Calu3 (cell line): ENCODE measurements at regions not wholly inside any gene's neighbourhood (a gene's known extent, or its start where the extent isn't known, plus 50 kb on each side); places are given as distances from the start of the nearest gene placed in this dataset.
"Not testable (repeated sequence)": the region's sequence is repeated elsewhere in the genome, so short reads cannot be mapped to it uniquely, and the experiment has no call there.

ENCODE experiments used
- BruUV-seq: library from RNA; stranded (reverse); fragments of 400-500 nt; replicated peaks from 2 replicates; lab custom pipeline; 2021; lab: Mats Ljungman, UMichigan
- CTCF ChIA-PET: fragments of 300-600 bp; sonication (Branson Sonifier 250); formaldehyde crosslinking; loops from one replicate; lab custom pipeline; 2022; ENCODE audit warnings: antibody characterized with exemption; lab: Charles Lee
- DNase-seq: peaks from one replicate; pipeline ENCODE4 v3.0.0; 2022
- H3K27ac Mint-ChIP-seq: one replicate; pipeline ENCODE4 v1.8.0; 2022; ENCODE audit warnings: mixed read lengths; ENCODE audit not compliant: unreplicated experiment
- H3K27me3 Mint-ChIP-seq: one replicate; pipeline ENCODE4 v1.8.0; 2022; ENCODE audit warnings: mixed read lengths; ENCODE audit not compliant: unreplicated experiment
- H3K36me3 Mint-ChIP-seq: one replicate; pipeline ENCODE4 v1.8.0; 2022; ENCODE audit warnings: mild to moderate bottlenecking, moderate library complexity, mixed read lengths; ENCODE audit not compliant: insufficient read depth, unreplicated experiment
- H3K4me1 Mint-ChIP-seq: one replicate; pipeline ENCODE4 v1.8.0; 2022; ENCODE audit warnings: mild to moderate bottlenecking, low read depth, mixed read lengths; ENCODE audit not compliant: unreplicated experiment
- H3K4me3 Mint-ChIP-seq: one replicate; pipeline ENCODE4 v1.8.0; 2022; ENCODE audit warnings: mild to moderate bottlenecking, low read depth, moderate library complexity, mixed read lengths; ENCODE audit not compliant: unreplicated experiment
- H3K9me3 Mint-ChIP-seq: one replicate; pipeline ENCODE4 v1.8.0; 2022; ENCODE audit warnings: low read depth, mixed read lengths; ENCODE audit not compliant: unreplicated experiment
- intact Hi-C: fragments of 100-400 bp; cut with micrococcal nuclease; formaldehyde crosslinking; loops from one replicate; pipeline ENCODE4 v1.10.0; 2022; ENCODE audit not compliant: unreplicated experiment
- TF ChIP-seq, protein P1 (sequence below): fragments of 200-600 bp; IDR thresholded peaks from one replicate; pipeline ENCODE4 v1.8.0; 2022; ENCODE audit warnings: antibody characterized with exemption; ENCODE audit not compliant: unreplicated experiment

DNA sequence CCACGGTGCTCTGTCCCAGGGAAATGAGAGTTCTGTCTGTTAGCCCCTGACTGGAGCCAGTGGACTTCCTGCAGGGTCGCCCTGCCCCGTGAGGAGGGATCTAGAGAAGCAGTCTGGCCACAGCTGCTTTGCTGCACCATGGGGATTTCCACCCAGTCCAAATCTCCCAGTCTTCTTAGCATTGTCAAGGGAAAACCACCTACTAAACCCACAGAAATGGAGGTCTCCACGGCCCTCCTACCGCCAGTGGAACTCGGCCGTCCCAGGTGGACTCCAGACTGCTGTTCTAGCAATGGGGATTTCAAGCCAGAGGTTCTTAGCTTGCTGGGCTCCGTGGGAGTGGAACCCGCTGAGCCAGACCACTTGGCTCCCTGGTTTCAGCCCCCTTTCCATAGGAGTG, 133.3 kb upstream of the PCDH7 start:
- Mint-ChIP-seq H3K4me3 (no peak overlapping the region), H3K9me3 (peaks cover 9% of the 10 kb centered on the region), H3K4me1 (no peaks in the 10 kb centered on the region), H3K27ac (no peak overlapping the region), H3K27me3 (no peaks in the 10 kb centered on the region), H3K36me3 (no peaks in the 10 kb centered on the region)
- DNase-seq, result no peak
- CTCF ChIA-PET, result no interaction called here
- BruUV-seq, result no TSS peak
- intact Hi-C loops, result no loop called here
- TF ChIP-seq, protein P1, sequence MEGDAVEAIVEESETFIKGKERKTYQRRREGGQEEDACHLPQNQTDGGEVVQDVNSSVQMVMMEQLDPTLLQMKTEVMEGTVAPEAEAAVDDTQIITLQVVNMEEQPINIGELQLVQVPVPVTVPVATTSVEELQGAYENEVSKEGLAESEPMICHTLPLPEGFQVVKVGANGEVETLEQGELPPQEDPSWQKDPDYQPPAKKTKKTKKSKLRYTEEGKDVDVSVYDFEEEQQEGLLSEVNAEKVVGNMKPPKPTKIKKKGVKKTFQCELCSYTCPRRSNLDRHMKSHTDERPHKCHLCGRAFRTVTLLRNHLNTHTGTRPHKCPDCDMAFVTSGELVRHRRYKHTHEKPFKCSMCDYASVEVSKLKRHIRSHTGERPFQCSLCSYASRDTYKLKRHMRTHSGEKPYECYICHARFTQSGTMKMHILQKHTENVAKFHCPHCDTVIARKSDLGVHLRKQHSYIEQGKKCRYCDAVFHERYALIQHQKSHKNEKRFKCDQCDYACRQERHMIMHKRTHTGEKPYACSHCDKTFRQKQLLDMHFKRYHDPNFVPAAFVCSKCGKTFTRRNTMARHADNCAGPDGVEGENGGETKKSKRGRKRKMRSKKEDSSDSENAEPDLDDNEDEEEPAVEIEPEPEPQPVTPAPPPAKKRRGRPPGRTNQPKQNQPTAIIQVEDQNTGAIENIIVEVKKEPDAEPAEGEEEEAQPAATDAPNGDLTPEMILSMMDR, result no peak

DNA sequence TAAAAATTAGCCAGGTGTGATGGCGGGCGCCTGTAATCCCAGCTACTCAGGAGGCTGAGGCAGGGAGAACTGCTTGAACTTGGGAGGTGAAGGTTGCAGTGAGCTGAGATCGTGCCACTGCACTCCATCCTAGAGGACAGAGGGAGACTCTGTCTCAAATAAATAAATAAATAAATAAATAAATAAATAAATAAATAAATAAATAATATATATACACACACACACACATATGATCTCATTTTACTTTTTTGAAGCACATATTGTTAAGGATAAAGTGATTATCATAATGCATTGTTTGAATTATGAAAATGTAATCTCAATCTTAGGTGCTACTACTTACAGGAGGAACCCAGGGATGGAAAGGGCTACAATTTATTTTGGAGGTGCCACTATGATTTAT, 130.5 kb upstream of the PCDH7 start:
- H3K27me3 Mint-ChIP-seq, BruUV-seq, intact Hi-C loops, H3K4me3 Mint-ChIP-seq, H3K9me3 Mint-ChIP-seq, H3K36me3 Mint-ChIP-seq, H3K4me1 Mint-ChIP-seq, H3K27ac Mint-ChIP-seq, DNase-seq, CTCF ChIA-PET: not testable (repeated sequence)

DNA sequence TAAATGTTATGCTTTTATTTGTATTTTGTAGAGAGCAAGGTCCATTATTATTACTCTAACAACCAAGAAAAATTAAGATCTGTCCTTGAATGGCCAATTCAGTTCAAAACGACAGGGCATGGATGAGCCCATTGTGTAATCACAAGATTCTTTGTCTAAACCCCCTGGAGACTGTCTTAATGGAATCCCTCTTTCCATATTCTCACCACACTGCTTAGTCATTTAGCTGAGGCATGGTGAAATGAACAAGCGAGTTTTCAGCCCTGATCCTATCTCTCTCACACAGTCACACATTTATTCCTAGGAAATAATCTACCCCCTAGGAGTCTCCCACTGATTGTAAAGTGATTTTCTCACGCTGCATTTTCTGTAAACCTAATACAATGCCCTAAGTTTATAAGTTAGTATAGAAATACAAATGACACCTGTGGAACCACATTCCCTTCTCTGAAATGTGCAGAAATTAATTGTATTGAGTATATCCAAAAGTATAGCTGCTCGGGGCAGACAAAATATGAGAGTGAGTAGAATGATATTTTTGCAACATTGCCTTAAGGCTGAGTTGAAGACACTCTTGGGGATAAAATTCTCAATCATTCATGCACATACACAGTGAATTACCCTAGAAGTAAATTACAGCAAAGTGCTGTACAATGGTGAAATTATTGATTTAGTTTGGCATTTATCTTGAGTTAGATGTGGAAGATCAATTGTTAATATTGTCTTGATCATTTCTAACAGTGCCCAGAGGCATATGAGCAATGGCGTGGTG, 119.7 kb upstream of the PCDH7 start:
- TF ChIP-seq, protein P1, result no peak
- Mint-ChIP-seq H3K27ac (no peak overlapping the region), H3K27me3 (no peaks in the 10 kb centered on the region), H3K4me3 (no peak overlapping the region), H3K9me3 (no peaks in the 10 kb centered on the region), H3K36me3 (no peaks in the 10 kb centered on the region), H3K4me1 (no peaks in the 10 kb centered on the region)
- CTCF ChIA-PET, result no interaction called here
- no peak for DNase-seq
- intact Hi-C loops, result no loop called here
- no TSS peak for BruUV-seq

DNA sequence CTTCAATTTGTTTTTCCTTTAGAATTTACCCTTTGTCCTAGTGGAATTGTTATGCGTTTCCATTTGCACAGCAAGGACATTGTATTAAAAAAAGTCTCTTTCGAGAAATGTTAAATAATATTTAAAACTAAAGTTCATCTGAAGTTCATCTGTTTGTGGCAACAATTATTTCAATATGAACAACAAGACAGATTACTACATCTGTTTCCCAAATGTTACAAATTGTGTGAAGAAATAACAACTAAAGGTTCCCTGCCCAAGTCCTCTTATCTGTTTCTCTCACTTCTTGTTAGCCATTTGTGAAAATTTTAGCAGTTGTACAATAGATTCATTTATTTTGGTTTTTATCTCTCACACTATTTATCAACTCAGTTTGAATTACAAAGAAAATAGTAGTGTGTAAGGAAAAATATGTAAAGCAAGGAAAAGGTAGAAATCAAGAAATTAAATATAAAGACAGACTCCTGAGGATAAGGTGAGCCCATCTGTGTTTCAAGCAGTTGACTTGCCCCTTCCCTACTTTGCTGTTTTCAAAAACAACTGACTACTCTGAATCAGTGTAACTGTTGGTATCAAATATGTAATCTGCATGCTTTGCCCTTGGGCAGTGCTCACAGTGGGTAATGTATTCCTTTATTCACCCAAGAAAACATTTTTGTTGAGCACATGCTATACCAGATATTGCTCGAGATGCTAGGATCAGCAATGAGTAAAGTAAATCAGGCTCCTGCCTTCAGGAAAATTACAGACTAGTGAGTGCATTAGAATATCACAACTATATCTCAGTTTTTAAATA, 118.9 kb upstream of the PCDH7 start:
- H3K4me1 Mint-ChIP-seq, result no peaks in the 10 kb centered on the region
- BruUV-seq, result no TSS peak
- TF ChIP-seq, protein P1, result no peak
- intact Hi-C loops, result no loop called here
- CTCF ChIA-PET, result no interaction called here
- no peaks in the 10 kb centered on the region for H3K36me3 Mint-ChIP-seq
- H3K27ac Mint-ChIP-seq, result no peak overlapping the region
- no peak overlapping the region for H3K4me3 Mint-ChIP-seq
- DNase-seq, result no peak
- no peaks in the 10 kb centered on the region for H3K27me3 Mint-ChIP-seq
- no peaks in the 10 kb centered on the region for H3K9me3 Mint-ChIP-seq
